ENCODE measurements at regions not wholly inside any gene's neighbourhood (a gene's known extent, or its start where the extent isn't known, plus 50 kb on each side); places are given as distances from the start of the nearest gene placed in this dataset.

- H3K9me3 ChIP-seq (replicated peaks in 1 of 11) = peaks cover 7 to 14% (median 9%) of the 10 kb centered on the region in 11 experiments
- no peak overlapping the region for H3K27ac ChIP-seq
- peaks cover 0 to 15% (median 10%) of the 10 kb centered on the region in 10 experiments; a peak in 12 of 20 replicates for H3K4me1 ChIP-seq
Measured at GRCh38 chr22:47736186-47737034, 974.0 kb downstream of the TBC1D22A start.

GRCh38 chr22:47734511-47734910 is 972.1 kb downstream of the TBC1D22A start:
- Histone ChIP-seq H3K9me3 (replicated peaks in 1 of 11) (peaks cover 24 to 33% (median 27%) of the 10 kb centered on the region in 11 experiments), H3K4me3 (no peak overlapping the region), H3K4me1 (peaks cover 0 to 10% (median 5%) of the 10 kb centered on the region in 10 experiments; a peak in 12 of 20 replicates), H3K27me3 (no peaks in the 10 kb centered on the region), H3K9ac (no peak overlapping the region), H3K4me2 (no peak overlapping the region), H4K20me1 (no peaks in the 10 kb centered on the region), H3K36me3 (no peaks in the 10 kb centered on the region; a peak in 1 of 22 replicates), H3K27ac (no peak overlapping the region)
- no peak for TF ChIP-seq Cebpa-rat (IDR thresholded peaks at IDR 0.05)

More at GRCh38 chr22:47736186-47737034, 974.0 kb downstream of the TBC1D22A start:
- Histone ChIP-seq H4K20me1 (no peaks in the 10 kb centered on the region; a peak in 2 of 22 replicates), H3K27me3 (no peaks in the 10 kb centered on the region), H3K4me2 (no peak overlapping the region), H3K9ac (no peak overlapping the region), H3K36me3 (no peaks in the 10 kb centered on the region), H3K4me3 (no peak overlapping the region)
- TF ChIP-seq Cebpa-rat (IDR thresholded peaks at IDR 0.05) = no peak

GRCh38 chr22:47727641-47728040 is 965.2 kb downstream of the TBC1D22A start:
- Histone ChIP-seq H3K9ac (no peak overlapping the region), H3K4me2 (no peak overlapping the region), H3K9me3 (replicated peaks in 1 of 11) (peaks cover 24 to 28% (median 26%) of the 10 kb centered on the region in 11 experiments), H3K27me3 (no peaks in the 10 kb centered on the region), H3K4me1 (no peaks in the 10 kb centered on the region), H3K27ac (no peak overlapping the region), H4K20me1 (no peaks in the 10 kb centered on the region), H3K4me3 (no peak overlapping the region), H3K36me3 (no peaks in the 10 kb centered on the region; a peak in 1 of 22 replicates)
- TF ChIP-seq Cebpa-rat (IDR thresholded peaks at IDR 0.05) = no peak

- Histone ChIP-seq H3K27me3 (no peaks in the 10 kb centered on the region), H3K9ac (no peak overlapping the region), H3K36me3 (no peaks in the 10 kb centered on the region), H3K4me2 (no peak overlapping the region), H4K20me1 (no peaks in the 10 kb centered on the region), H3K27ac (no peak overlapping the region), H3K4me3 (no peak overlapping the region), H3K9me3 (replicated peaks in 1 of 11) (peaks cover 1 to 2% (median 2%) of the 10 kb centered on the region in 11 experiments; a peak in 20 of 22 replicates), H3K4me1 (no peaks in the 10 kb centered on the region)
- no peak for TF ChIP-seq Cebpa-rat (IDR thresholded peaks at IDR 0.05)
Measured at GRCh38 chr22:47724751-47725150, 962.3 kb downstream of the TBC1D22A start.

GRCh38 chr22:47724030-47724429 is 961.6 kb downstream of the TBC1D22A start:
- Histone ChIP-seq H3K4me2 (no peak overlapping the region), H3K9ac (no peak overlapping the region), H3K36me3 (no peaks in the 10 kb centered on the region), H3K27me3 (no peaks in the 10 kb centered on the region), H3K4me1 (no peaks in the 10 kb centered on the region), H4K20me1 (no peaks in the 10 kb centered on the region), H3K9me3 (replicated peaks in 1 of 11) (no peaks in the 10 kb centered on the region), H3K27ac (no peak overlapping the region), H3K4me3 (no peak overlapping the region)
- no peak for TF ChIP-seq Cebpa-rat (IDR thresholded peaks at IDR 0.05)

GRCh38 chr22:47718337-47718736 is 955.9 kb downstream of the TBC1D22A start:
- Histone ChIP-seq H4K20me1 (no peaks in the 10 kb centered on the region), H3K27ac (no peak overlapping the region), H3K9me3 (replicated peaks in 1 of 11) (no peaks in the 10 kb centered on the region), H3K4me1 (peaks cover 0 to 9% (median 0%) of the 10 kb centered on the region in 10 experiments; a peak in 3 of 20 replicates), H3K4me3 (no peak overlapping the region), H3K27me3 (no peaks in the 10 kb centered on the region), H3K4me2 (no peak overlapping the region), H3K36me3 (no peaks in the 10 kb centered on the region), H3K9ac (no peak overlapping the region)
- TF ChIP-seq Cebpa-rat (IDR thresholded peaks at IDR 0.05) = no peak

- no peak for TF ChIP-seq Cebpa-rat (IDR thresholded peaks at IDR 0.05)
- Histone ChIP-seq H3K9me3 (replicated peaks in 1 of 11) (no peaks in the 10 kb centered on the region), H3K9ac (no peak overlapping the region), H3K4me2 (no peak overlapping the region), H3K27me3 (no peaks in the 10 kb centered on the region), H3K4me1 (peaks cover 0 to 9% (median 0%) of the 10 kb centered on the region in 10 experiments; a peak in 3 of 20 replicates), H3K27ac (no peak overlapping the region), H3K4me3 (no peak overlapping the region), H3K36me3 (no peaks in the 10 kb centered on the region), H4K20me1 (no peaks in the 10 kb centered on the region)
Measured at GRCh38 chr22:47716890-47717615, 954.6 kb downstream of the TBC1D22A start.

GRCh38 chr22:47715866-47716578 is 953.6 kb downstream of the TBC1D22A start:
- H4K20me1 ChIP-seq = no peaks in the 10 kb centered on the region
- H3K27ac ChIP-seq = no peak overlapping the region
- H3K9me3 ChIP-seq (replicated peaks in 1 of 11) = no peaks in the 10 kb centered on the region
- no peak overlapping the region for H3K4me3 ChIP-seq
- H3K36me3 ChIP-seq = no peaks in the 10 kb centered on the region
- TF ChIP-seq Cebpa-rat (IDR thresholded peaks at IDR 0.05) = no peak
- H3K27me3 ChIP-seq = no peaks in the 10 kb centered on the region
- no peak overlapping the region for H3K9ac ChIP-seq
- H3K4me1 ChIP-seq = peaks cover 0 to 9% (median 0%) of the 10 kb centered on the region in 10 experiments; a peak in 3 of 20 replicates
- no peak overlapping the region for H3K4me2 ChIP-seq

- H3K4me3 ChIP-seq = no peak overlapping the region
- TF ChIP-seq Cebpa-rat (IDR thresholded peaks at IDR 0.05) = no peak
Measured at GRCh38 chr22:47713941-47714340, 951.5 kb downstream of the TBC1D22A start.

More at GRCh38 chr22:47713941-47714340, 951.5 kb downstream of the TBC1D22A start:
- no peaks in the 10 kb centered on the region for H3K27me3 ChIP-seq
- no peak overlapping the region for H3K27ac ChIP-seq
- H3K36me3 ChIP-seq = no peaks in the 10 kb centered on the region
- H4K20me1 ChIP-seq = no peaks in the 10 kb centered on the region
- peaks cover 0 to 9% (median 0%) of the 10 kb centered on the region in 10 experiments; a peak in 3 of 20 replicates for H3K4me1 ChIP-seq
- no peaks in the 10 kb centered on the region for H3K9me3 ChIP-seq (replicated peaks in 1 of 11)
- H3K4me2 ChIP-seq = peak overlapping the region in 3 of 11 experiments; percentile 34 to 51 (median 47); a peak in 3 of 22 replicates
- H3K9ac ChIP-seq = no peak overlapping the region
